ENCODE measurements at regions not wholly inside any gene's neighbourhood (a gene's known extent, or its start where the extent isn't known, plus 50 kb on each side); places are given as distances from the start of the nearest gene placed in this dataset.

DNA sequence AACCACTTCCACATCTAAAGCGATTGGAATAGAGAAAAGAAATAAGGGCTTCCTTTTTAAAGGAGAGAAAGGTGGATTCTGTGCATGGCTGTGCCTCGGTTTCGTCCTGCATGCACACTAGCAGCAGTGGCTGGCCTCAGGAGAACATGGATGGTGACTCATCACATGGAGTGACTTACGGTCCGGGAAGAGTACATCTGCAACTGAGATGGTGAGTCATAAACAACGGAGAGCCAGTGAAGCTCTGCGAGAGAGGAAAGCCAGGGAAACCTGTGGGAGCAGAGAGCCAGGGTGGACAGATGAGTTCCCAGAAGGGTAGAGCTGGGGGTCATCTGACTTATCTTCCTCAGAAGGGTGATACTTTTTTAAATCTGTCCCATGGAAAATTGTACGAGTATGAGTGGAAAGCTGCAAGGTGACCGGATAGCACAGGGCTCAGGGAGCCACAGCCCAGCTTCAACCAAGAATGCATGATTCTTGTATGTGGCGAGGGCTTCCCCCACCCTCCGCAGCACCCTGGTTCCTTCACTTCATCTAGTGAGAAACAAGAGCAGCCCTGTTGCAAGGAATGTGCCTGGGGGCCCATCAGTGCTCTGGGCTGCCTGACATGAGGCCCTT, 259.1 kb downstream of the KLF6 start:
- no peak for DNase-seq
- Mint-ChIP-seq H3K9me3 (peaks cover 3% of the 10 kb centered on the region), H3K4me1 (no peaks in the 10 kb centered on the region), H3K27me3 (peaks cover 26% of the 10 kb centered on the region), H3K27ac (no peak overlapping the region), H3K36me3 (ENCODE audit: low read depth) (no peaks in the 10 kb centered on the region), H3K4me3 (no peak overlapping the region)
- intact Hi-C loops (cut with micrococcal nuclease), result no loop called here

DNA sequence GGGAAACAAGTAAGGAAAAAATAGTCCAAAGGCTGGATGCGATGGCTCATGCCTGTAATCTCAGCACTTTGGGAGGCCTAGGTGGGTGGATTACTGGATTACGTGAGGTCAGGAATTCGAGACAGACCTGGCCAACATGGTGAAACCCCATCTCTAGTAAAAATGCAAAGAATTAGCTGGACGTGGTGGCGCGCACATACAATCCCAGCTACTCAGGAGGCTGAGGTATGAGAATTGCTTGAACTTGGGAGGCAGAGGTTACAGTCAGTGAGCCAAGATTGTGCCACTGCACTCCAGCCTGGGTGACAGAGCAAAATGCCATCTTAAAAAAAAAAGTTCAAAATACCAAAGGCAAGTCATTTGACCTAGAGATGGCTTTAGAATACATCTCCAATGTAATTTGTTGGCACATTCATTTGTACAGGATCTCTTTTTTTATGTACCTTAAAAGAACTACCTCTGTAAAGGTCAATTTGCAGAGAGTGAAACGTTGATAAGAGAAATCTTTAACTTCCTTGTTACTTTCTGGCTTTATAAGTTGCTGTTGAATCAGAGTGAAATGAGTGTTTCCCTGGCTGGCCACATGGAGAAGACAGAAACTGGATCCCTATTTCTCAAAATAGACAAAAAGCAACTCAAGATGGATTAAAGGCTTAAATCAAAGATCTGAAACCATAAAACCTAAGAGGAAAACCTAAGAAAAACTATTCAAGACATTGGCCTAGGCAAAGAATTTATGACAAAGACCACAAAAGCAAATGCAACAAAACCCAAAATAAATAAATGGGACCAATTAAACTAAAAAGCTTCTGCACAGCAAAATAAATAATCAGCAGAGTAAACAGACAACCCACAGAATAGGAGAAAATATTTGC, 260.7 kb downstream of the KLF6 start:
- no peak overlapping the region for H3K27ac Mint-ChIP-seq
- H3K4me3 Mint-ChIP-seq, result no peak overlapping the region
- H3K27me3 Mint-ChIP-seq, result peaks cover 21% of the 10 kb centered on the region
- intact Hi-C loops (cut with micrococcal nuclease), result no loop called here
- H3K36me3 Mint-ChIP-seq (ENCODE audit: low read depth), result no peaks in the 10 kb centered on the region
- H3K9me3 Mint-ChIP-seq, result peaks cover 8% of the 10 kb centered on the region
- no peaks in the 10 kb centered on the region for H3K4me1 Mint-ChIP-seq
- no peak for DNase-seq

DNA sequence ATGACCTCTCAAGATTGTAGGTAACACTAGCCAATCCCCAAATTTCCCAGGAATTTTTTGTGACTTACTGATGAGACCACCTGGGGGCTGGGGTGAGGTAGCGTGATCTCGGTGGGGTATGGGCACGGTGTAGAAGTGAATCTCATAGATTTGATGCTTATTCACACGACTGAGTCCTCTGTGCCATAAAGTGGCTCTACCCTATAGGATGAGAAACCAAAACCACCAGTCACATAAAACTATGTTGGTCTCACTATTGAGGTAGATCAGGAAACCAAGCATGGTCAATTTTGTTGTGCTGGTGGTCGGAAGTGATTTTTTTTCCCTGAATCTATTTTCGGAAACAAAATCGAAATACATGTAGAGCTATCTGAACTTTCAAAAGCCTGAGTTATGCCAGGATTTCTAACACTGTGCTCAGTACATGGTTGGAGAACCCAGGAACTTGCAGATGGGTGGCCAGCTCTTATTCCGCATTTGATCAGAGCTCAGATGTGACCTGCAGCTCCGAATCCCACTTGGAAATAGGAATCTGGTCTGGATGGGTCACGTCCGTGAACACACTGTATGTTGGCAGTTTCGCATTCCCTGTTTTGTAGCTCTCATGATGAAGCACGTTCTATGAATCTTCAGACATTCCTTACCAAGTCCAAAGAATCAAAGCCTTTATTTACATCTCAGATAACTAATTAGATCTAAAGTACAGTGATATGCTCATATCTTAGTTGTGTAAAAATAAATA, 261.5 kb downstream of the KLF6 start:
- peaks cover 12% of the 10 kb centered on the region for H3K9me3 Mint-ChIP-seq
- no peak overlapping the region for H3K27ac Mint-ChIP-seq
- peaks cover 21% of the 10 kb centered on the region for H3K27me3 Mint-ChIP-seq
- no peaks in the 10 kb centered on the region for H3K4me1 Mint-ChIP-seq
- DNase-seq, result no peak
- H3K4me3 Mint-ChIP-seq, result no peak overlapping the region
- intact Hi-C loops (cut with micrococcal nuclease), result no loop called here
- H3K36me3 Mint-ChIP-seq (ENCODE audit: low read depth), result no peaks in the 10 kb centered on the region

DNA sequence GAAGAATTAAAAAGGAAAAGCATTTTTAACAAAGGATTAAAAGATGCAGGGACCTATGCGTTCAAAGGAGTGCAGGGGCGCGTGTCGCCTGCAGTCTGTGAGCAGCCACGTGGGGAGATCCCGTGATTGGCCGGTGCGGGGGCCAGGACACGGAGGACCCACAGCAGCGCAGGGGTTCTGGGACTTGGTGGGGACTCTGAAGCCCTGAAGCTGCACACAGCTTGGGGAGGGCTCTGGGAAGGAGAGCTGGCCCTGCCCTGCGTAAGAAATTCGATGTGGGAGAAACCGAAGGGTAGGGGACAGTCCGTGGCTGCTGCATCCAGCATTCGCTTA, 268.1 kb downstream of the KLF6 start:
- Mint-ChIP-seq H3K4me3 (no peak overlapping the region), H3K36me3 (ENCODE audit: low read depth) (no peaks in the 10 kb centered on the region), H3K27me3 (no peaks in the 10 kb centered on the region), H3K4me1 (peaks cover 11% of the 10 kb centered on the region), H3K9me3 (peaks cover 17% of the 10 kb centered on the region), H3K27ac (peak overlapping the region; percentile 7)
- intact Hi-C loops (cut with micrococcal nuclease), result no loop called here
- DNase-seq, result no peak

DNA sequence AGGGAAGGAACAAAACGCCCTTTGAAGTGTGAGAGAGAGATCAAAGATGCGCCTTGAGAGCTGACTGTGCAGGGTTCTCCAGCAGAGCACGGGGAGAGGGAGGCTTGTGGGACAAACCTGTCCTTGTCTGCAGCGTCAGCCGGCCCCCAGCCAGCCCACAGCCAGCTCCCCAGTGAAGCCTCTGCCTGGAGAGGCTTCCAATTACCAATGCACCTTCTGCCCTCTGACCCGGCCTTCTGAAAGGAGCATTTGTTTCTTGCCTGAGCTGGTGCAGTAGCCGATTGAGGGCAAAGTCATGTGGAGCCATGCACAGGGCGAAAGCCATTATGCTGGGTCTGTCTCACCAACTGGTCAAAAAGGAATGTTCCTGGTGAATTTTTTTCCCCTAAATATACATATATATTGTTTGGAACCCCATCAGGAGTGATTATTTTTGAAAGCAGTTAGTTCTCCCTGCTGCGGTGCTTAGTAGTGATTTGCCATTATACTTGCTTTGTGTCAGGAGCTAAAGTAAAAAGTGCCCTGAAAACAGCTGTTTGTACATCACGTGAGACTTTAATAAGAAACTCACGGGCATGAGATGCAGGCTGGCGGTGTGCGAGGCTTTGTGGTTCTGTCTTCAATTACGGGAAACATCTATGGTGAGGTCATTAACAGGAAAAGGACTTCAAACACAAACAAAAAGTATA, 268.6 kb downstream of the KLF6 start:
- Mint-ChIP-seq H3K27me3 (peaks cover 2% of the 10 kb centered on the region), H3K27ac (peak overlapping the region; percentile 7), H3K4me3 (no peak overlapping the region), H3K36me3 (ENCODE audit: low read depth) (no peaks in the 10 kb centered on the region), H3K4me1 (peaks cover 11% of the 10 kb centered on the region), H3K9me3 (peaks cover 16% of the 10 kb centered on the region)
- intact Hi-C loops (cut with micrococcal nuclease), result no loop called here
- DNase-seq, result peak; percentile 66

DNA sequence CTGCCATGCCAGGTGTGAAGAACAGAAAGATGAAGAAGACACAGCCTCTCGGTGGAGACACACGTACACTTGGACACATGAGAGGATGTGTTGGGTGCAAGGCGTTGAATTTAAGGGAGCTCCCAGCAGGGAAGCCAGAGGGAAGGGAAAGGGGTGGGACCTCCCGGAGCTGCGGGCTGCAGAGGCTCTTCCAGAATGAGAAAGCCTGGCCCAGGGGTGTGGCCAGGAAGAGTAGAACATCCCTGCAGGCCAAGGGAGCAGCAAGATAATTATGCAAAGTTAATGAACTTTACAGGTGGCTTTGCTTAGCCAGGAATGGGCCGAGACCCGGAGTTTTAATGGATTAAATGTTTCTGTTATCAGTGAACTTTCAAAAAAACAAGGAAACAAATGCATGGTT, 270.3 kb downstream of the KLF6 start:
- peaks cover 5% of the 10 kb centered on the region for H3K27me3 Mint-ChIP-seq
- no peak overlapping the region for H3K27ac Mint-ChIP-seq
- H3K4me1 Mint-ChIP-seq, result peaks cover 11% of the 10 kb centered on the region
- no peaks in the 10 kb centered on the region for H3K36me3 Mint-ChIP-seq (ENCODE audit: low read depth)
- intact Hi-C loops (cut with micrococcal nuclease), result no loop called here
- DNase-seq, result no peak
- peaks cover 12% of the 10 kb centered on the region for H3K9me3 Mint-ChIP-seq
- H3K4me3 Mint-ChIP-seq, result no peak overlapping the region

DNA sequence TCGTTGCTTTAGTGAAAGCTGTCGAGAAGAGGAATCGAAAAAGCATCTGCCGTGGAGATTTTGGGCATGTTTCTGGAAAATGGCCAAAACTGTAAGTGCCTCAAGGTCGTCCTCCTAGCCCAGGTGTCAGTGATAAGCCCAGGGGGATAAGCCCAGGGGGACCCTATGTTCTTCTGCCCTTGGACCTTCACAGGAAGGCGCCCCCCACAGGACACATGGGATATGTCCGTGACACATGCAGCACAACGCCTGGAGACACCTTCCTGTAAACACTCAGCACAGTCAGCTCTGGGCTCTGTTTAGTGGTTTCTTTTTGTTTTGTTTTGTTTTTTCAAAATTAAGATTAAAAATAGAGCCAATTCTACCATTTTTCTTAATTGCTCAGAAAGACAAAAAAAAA, 272.7 kb downstream of the KLF6 start:
- Mint-ChIP-seq H3K36me3 (ENCODE audit: low read depth) (no peaks in the 10 kb centered on the region), H3K4me3 (no peak overlapping the region), H3K4me1 (peaks cover 13% of the 10 kb centered on the region), H3K27me3 (peaks cover 10% of the 10 kb centered on the region), H3K27ac (no peak overlapping the region), H3K9me3 (peaks cover 5% of the 10 kb centered on the region)
- intact Hi-C loops (cut with micrococcal nuclease), result no loop called here
- DNase-seq, result no peak

DNA sequence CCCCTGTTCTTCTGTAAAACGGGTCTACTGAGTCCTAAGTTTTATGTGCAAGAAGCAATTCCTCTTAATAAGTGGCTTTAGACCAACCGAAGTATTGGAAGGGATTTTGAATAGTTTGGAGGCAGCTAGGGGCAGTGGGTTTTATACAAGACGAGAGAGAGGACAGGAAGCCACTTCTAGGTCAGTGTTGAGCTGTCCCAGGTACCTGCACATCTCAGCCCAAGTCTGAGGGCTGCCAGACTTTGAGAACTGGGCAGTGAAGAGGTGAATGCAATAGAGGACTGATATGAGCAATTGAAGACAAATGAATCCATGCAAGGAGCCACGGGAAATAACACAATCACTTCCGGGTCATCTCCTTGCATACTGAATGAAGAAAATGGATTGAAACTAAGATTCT, 273.5 kb downstream of the KLF6 start:
- peaks cover 5% of the 10 kb centered on the region for H3K9me3 Mint-ChIP-seq
- peaks cover 7% of the 10 kb centered on the region for H3K4me1 Mint-ChIP-seq
- no peaks in the 10 kb centered on the region for H3K36me3 Mint-ChIP-seq (ENCODE audit: low read depth)
- H3K4me3 Mint-ChIP-seq, result no peak overlapping the region
- no peak overlapping the region for H3K27ac Mint-ChIP-seq
- H3K27me3 Mint-ChIP-seq, result peaks cover 12% of the 10 kb centered on the region
- intact Hi-C loops (cut with micrococcal nuclease), result no loop called here
- DNase-seq, result no peak

DNA sequence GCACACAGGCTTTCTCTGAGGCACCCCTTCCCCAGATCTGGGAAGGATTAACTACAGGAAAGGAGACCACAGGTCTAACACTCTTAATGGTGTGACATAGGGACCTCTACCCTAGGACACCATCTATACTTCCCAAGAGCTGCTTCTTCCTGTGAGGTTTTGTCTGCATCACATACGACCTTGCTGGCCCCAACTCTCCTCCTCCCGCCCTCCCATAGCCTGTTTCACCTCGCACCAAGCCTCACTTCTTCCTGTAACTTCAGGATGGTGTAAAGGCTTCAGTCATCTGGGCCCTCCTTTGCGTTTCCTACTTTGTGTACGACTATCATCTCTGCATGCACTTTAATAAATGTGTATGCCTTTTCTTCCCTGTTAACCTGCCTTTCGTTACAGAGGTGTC, 274.3 kb downstream of the KLF6 start:
- Mint-ChIP-seq H3K9me3 (peaks cover 5% of the 10 kb centered on the region), H3K4me1 (peaks cover 5% of the 10 kb centered on the region), H3K4me3 (no peak overlapping the region), H3K27ac (no peak overlapping the region), H3K27me3 (peaks cover 12% of the 10 kb centered on the region), H3K36me3 (ENCODE audit: low read depth) (no peaks in the 10 kb centered on the region)
- DNase-seq, result no peak
- intact Hi-C loops (cut with micrococcal nuclease), result no loop called here

DNA sequence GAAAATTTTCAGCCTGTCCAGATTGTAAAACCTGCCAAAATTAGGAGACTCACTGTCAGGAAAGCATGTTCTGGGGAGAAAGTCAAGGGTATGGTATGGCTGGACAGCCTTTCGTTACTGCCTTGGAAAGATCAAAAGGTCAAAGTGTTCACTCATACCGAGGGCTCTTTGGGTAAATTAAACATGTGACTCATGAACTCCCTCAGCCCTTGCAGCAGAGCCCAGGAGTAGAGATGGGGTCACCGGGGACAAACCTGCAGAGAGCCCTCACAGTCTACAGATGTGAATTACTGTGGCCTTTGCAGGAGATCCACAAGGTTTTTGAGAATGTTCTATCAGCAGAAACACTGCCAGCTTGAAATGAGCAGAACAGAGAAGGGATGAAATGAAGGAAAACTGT, 275.7 kb downstream of the KLF6 start:
- no peak for DNase-seq
- intact Hi-C loops (cut with micrococcal nuclease), result no loop called here
- H3K4me1 Mint-ChIP-seq, result peaks cover 4% of the 10 kb centered on the region
- H3K27me3 Mint-ChIP-seq, result peaks cover 12% of the 10 kb centered on the region
- H3K9me3 Mint-ChIP-seq, result peaks cover 5% of the 10 kb centered on the region
- no peak overlapping the region for H3K4me3 Mint-ChIP-seq
- H3K27ac Mint-ChIP-seq, result no peak overlapping the region
- H3K36me3 Mint-ChIP-seq (ENCODE audit: low read depth), result no peaks in the 10 kb centered on the region

DNA sequence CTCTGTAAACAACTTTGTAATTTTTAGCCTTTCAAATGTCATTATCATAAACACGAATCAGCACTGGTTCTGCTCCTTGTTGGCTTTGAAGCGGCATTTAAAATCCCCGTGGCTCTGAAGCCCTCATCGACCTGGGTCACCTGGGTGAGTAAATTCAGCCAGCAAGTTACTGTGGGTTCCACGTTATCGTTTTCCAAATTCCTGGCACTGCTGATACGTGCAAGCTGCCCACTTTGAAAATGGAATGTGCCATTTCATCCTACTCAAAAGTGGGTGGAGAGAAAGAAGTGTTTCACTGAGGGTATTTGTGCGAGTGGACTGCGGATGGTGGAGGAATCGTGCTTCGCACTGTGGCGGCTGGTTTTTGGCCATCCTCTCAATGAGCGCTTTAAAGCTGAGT, 281.7 kb downstream of the KLF6 start:
- Mint-ChIP-seq H3K36me3 (ENCODE audit: low read depth) (no peaks in the 10 kb centered on the region), H3K4me1 (no peaks in the 10 kb centered on the region), H3K4me3 (no peak overlapping the region), H3K9me3 (no peaks in the 10 kb centered on the region), H3K27ac (no peak overlapping the region), H3K27me3 (peaks cover 26% of the 10 kb centered on the region)
- intact Hi-C loops (cut with micrococcal nuclease), result no loop called here
- no peak for DNase-seq

DNA sequence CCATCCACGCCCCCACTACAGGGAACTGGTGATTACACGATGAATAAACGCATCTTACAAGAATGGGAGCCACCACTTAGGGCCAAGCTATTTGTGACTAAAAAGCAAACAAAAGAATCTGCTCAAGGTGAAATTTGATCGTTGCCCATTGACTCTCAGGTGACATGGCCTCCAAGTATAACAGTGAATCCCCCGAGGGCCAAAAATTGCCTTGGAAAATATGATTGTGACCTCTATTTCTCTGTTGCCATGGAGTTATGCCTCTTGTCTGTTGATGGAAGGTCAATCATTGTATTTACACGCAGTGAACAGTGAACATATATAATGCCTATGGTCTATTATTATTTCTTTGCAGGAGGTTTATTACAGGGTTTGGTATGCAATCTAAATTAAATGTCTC, 282.3 kb downstream of the KLF6 start:
- Mint-ChIP-seq H3K27me3 (peaks cover 29% of the 10 kb centered on the region), H3K9me3 (no peaks in the 10 kb centered on the region), H3K27ac (no peak overlapping the region), H3K4me3 (no peak overlapping the region), H3K36me3 (ENCODE audit: low read depth) (no peaks in the 10 kb centered on the region), H3K4me1 (no peaks in the 10 kb centered on the region)
- intact Hi-C loops (cut with micrococcal nuclease), result no loop called here
- DNase-seq, result no peak

DNA sequence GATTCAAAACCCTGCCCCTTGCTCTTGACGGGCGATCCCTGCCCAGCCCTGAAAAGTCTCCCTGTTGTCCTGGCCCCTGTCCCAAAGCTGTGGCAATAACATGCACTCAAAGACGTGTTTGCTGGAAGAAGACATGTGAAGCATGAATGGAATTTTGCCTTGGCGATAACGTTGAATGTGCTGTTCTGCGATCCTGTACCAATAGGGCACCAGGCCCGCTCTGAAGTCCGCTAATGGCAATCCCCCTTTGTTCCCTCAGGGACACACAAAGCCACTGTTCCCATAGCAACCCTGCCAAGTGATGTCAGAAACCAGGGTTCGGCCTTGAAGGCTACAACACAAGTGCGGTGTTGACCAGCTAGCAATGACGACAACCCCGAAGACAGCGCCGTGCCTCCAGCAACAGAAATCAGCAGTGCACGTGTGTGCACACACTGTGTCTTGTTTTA, 284.6 kb downstream of the KLF6 start:
- H3K36me3 Mint-ChIP-seq (ENCODE audit: low read depth), result no peaks in the 10 kb centered on the region
- no peak for DNase-seq
- no peak overlapping the region for H3K4me3 Mint-ChIP-seq
- peaks cover 45% of the 10 kb centered on the region for H3K27me3 Mint-ChIP-seq
- H3K27ac Mint-ChIP-seq, result no peak overlapping the region
- no peaks in the 10 kb centered on the region for H3K9me3 Mint-ChIP-seq
- H3K4me1 Mint-ChIP-seq, result no peaks in the 10 kb centered on the region
- intact Hi-C loops (cut with micrococcal nuclease), result no loop called here

DNA sequence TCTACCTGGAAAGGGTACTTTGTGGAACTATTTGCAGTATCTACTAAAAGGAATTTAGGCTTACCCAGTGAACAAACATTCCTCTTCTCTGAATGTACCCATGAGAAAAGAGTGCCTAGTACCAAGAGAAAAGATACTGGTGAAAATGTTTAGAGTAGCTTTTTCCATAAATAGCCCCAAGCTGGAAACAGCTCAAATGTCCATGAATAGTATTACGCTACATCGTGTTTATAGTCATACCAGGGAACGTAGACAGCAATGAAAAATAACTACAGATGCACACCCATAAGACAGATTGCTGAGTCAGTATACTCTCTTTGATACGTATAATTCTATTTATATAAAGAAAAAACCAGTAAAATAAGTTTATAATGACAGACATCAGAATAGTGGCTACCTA, 285.9 kb downstream of the KLF6 start:
- Mint-ChIP-seq H3K4me1 (no peaks in the 10 kb centered on the region), H3K9me3 (no peaks in the 10 kb centered on the region), H3K36me3 (ENCODE audit: low read depth) (no peaks in the 10 kb centered on the region), H3K27ac (no peak overlapping the region), H3K27me3 (peaks cover 48% of the 10 kb centered on the region), H3K4me3 (no peak overlapping the region)
- DNase-seq, result no peak
- intact Hi-C loops (cut with micrococcal nuclease), result no loop called here

Measured in activated CD4-positive, alpha-beta T cell treated with anti-CD3 and anti-CD28 coated beads, Interleukin-2, amount 10 ng/mL, durations not matched to agents 24 days and 14 days (primary cell).